SK-N-SH treated with all-trans-retinoic acid at 6 μM for 48 hours (cell line): ENCODE measurements at regions not wholly inside any gene's neighbourhood (a gene's known extent, or its start where the extent isn't known, plus 50 kb on each side); places are given as distances from the start of the nearest gene placed in this dataset.

ENCODE experiments used
- ATAC-seq: fragments of 200-7000 bp; cut with Tn5 transposase; 3 replicates; pipeline ENCODE4 v1.9.1; 2020; ENCODE audit warnings: mild to moderate bottlenecking, moderate library complexity
- ARNTL ChIP-seq: fragments of 450-650 bp; formaldehyde crosslinking; IDR thresholded peaks from 2 replicates; pipeline ENCODE4 v1.5.0; 2020; ENCODE audit warnings: low read depth, mild to moderate bottlenecking, moderate library complexity, borderline replicate concordance
- BACH2 ChIP-seq: fragments of 250-450 bp; sonication (Bioruptor Pico); IDR thresholded peaks from 2 replicates; pipeline ENCODE4 v1.9.0; 2021; ENCODE audit warnings: mild to moderate bottlenecking, borderline replicate concordance
- CREB5 ChIP-seq: fragments of 250-450 bp; sonication (Bioruptor Pico); IDR thresholded peaks from 2 replicates; pipeline ENCODE4 v1.5.1; 2020; ENCODE audit warnings: low read depth, mild to moderate bottlenecking, moderate library complexity
- CSDC2 ChIP-seq: fragments of 250-450 bp; sonication (Bioruptor Pico); IDR thresholded peaks from 2 replicates; pipeline ENCODE4 v1.5.0; 2020; ENCODE audit warnings: mild to moderate bottlenecking, moderate library complexity
- CSRNP3 ChIP-seq: fragments of 250-450 bp; sonication (Bioruptor Pico); IDR thresholded peaks from 2 replicates; pipeline ENCODE4 v1.5.1; 2021; ENCODE audit warnings: mild to moderate bottlenecking, moderate library complexity
- ESRRG ChIP-seq: fragments of 250-450 bp; sonication (Bioruptor Pico); IDR thresholded peaks from 2 replicates; pipeline ENCODE4 v1.6.1; 2021; ENCODE audit warnings: mild to moderate bottlenecking
- GLIS3 ChIP-seq: fragments of 250-450 bp; sonication (Bioruptor Pico); IDR thresholded peaks from 2 replicates; pipeline ENCODE4 v1.5.0; 2020; ENCODE audit warnings: mild to moderate bottlenecking, moderate library complexity
- ISL1 ChIP-seq: fragments of 250-450 bp; sonication (Bioruptor Pico); IDR thresholded peaks from 2 replicates; pipeline ENCODE4 v2.1.2; 2022; ENCODE audit warnings: mild to moderate bottlenecking, moderate library complexity
- OSR1 ChIP-seq: fragments of 250-450 bp; sonication (Bioruptor Pico); IDR thresholded peaks from 2 replicates; pipeline ENCODE4 v1.8.0; 2022; ENCODE audit warnings: moderate library complexity, mild to moderate bottlenecking, inconsistent platforms
- PATZ1 ChIP-seq: fragments of 250-450 bp; sonication (Bioruptor Pico); IDR thresholded peaks from 2 replicates; pipeline ENCODE4 v1.8.0; 2020; ENCODE audit warnings: mild to moderate bottlenecking, moderate library complexity, borderline replicate concordance
- POU6F1 ChIP-seq: fragments of 250-450 bp; sonication (Bioruptor Pico); IDR thresholded peaks from 2 replicates; pipeline ENCODE4 v1.8.0; 2021; ENCODE audit warnings: low read depth, mild to moderate bottlenecking, moderate library complexity, borderline replicate concordance
- PPARA ChIP-seq: fragments of 250-450 bp; sonication (Bioruptor Pico); IDR thresholded peaks from 2 replicates; pipeline ENCODE4 v1.5.0; 2020; ENCODE audit warnings: mild to moderate bottlenecking, borderline replicate concordance
- RARB ChIP-seq: fragments of 250-450 bp; sonication (Bioruptor Pico); IDR thresholded peaks from 2 replicates; pipeline ENCODE4 v1.8.0; 2021; ENCODE audit warnings: mild to moderate bottlenecking, moderate library complexity
- SNAI2 ChIP-seq: fragments of 250-450 bp; sonication (Bioruptor Pico); IDR thresholded peaks from 2 replicates; pipeline ENCODE4 v1.5.0; 2020; ENCODE audit warnings: mild to moderate bottlenecking, moderate library complexity
- TCF4 ChIP-seq: fragments of 250-450 bp; sonication (Bioruptor Pico); IDR thresholded peaks from 2 replicates; pipeline ENCODE4 v1.8.0; 2021; ENCODE audit warnings: mild to moderate bottlenecking, moderate library complexity, borderline replicate concordance
- TOX ChIP-seq: fragments of 250-450 bp; sonication (Bioruptor Pico); IDR thresholded peaks from 2 replicates; pipeline ENCODE4 v1.8.0; 2021; ENCODE audit warnings: mild to moderate bottlenecking, moderate library complexity, borderline replicate concordance
- ZC3H10 ChIP-seq: fragments of 250-450 bp; sonication (Bioruptor Pico); IDR thresholded peaks from 2 replicates; pipeline ENCODE4 v1.5.1; 2021; ENCODE audit warnings: mild to moderate bottlenecking, moderate library complexity
- ZFP3 ChIP-seq: fragments of 250-450 bp; sonication (Bioruptor Pico); IDR thresholded peaks from 2 replicates; pipeline ENCODE4 v1.5.0; 2020; ENCODE audit warnings: mild to moderate bottlenecking, moderate library complexity
- ZNF565 ChIP-seq: fragments of 450-650 bp; formaldehyde crosslinking; conservative IDR thresholded peaks from 2 replicates; pipeline ENCODE4 v1.5.0; 2020; ENCODE audit warnings: low read depth, mild to moderate bottlenecking, moderate library complexity
- ZNF70 ChIP-seq: fragments of 450-650 bp; formaldehyde crosslinking; IDR thresholded peaks from 2 replicates; pipeline ENCODE4 v1.5.0; 2020; ENCODE audit warnings: mild to moderate bottlenecking, moderate library complexity
- ZNF8 ChIP-seq: fragments of 450-650 bp; formaldehyde crosslinking; IDR thresholded peaks from 2 replicates; pipeline ENCODE4 v1.5.0; 2020; ENCODE audit warnings: mild to moderate bottlenecking, moderate library complexity
- TF ChIP-seq, protein P1 (sequence below): fragments of 250-450 bp; sonication (Bioruptor Pico); IDR thresholded peaks from 2 replicates; pipeline ENCODE4 v1.5.0; 2020; ENCODE audit warnings: mild to moderate bottlenecking, moderate library complexity

GRCh38 chr2:136327162-136327852 lies 209.4 kb upstream of the CXCR4 start:
- no peak for ATAC-seq

DNA sequence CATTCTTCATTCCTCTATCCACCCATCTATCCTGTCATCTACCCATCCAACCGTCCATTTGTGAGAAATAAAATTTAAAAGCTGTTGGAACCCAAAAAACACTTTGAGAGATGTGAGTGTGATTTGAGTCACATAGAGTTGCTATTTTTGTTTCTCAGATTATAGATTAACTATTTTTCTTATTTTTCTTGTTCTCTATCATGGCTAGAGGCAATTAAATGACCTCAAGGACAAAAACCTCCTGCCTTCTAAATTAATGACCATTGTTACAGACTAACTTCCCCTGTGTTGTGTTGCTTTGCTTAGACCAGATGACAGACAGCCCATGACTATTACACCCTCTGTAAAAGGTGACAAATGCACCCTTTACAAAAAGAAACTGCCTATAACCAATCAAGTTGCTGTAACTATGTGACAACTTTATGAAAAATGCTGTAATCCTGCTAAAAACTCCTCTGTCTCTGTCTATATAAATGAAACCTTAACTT lies 207.9 kb upstream of the CXCR4 start:
- ATAC-seq = no peak
- TF ChIP-seq PPARA (CRISPR knock-in tag) (no peak), ARNTL (no peak), POU6F1 (CRISPR knock-in tag) (no peak), CSDC2 (no peak), TOX (CRISPR knock-in tag) (no peak), ZNF70 (no peak), OSR1 (no peak), SNAI2 (no peak), ISL1 (CRISPR knock-in tag) (no peak), GLIS3 (CRISPR knock-in tag) (no peak), ZNF8 (CRISPR knock-in tag) (no peak), ZFP3 (no peak), ESRRG (no peak), RARB (CRISPR knock-in tag) (no peak), BACH2 (no peak), ZNF565 (CRISPR knock-in tag) (no peak), CSRNP3 (CRISPR knock-in tag) (no peak)
- TF ChIP-seq, protein P1, sequence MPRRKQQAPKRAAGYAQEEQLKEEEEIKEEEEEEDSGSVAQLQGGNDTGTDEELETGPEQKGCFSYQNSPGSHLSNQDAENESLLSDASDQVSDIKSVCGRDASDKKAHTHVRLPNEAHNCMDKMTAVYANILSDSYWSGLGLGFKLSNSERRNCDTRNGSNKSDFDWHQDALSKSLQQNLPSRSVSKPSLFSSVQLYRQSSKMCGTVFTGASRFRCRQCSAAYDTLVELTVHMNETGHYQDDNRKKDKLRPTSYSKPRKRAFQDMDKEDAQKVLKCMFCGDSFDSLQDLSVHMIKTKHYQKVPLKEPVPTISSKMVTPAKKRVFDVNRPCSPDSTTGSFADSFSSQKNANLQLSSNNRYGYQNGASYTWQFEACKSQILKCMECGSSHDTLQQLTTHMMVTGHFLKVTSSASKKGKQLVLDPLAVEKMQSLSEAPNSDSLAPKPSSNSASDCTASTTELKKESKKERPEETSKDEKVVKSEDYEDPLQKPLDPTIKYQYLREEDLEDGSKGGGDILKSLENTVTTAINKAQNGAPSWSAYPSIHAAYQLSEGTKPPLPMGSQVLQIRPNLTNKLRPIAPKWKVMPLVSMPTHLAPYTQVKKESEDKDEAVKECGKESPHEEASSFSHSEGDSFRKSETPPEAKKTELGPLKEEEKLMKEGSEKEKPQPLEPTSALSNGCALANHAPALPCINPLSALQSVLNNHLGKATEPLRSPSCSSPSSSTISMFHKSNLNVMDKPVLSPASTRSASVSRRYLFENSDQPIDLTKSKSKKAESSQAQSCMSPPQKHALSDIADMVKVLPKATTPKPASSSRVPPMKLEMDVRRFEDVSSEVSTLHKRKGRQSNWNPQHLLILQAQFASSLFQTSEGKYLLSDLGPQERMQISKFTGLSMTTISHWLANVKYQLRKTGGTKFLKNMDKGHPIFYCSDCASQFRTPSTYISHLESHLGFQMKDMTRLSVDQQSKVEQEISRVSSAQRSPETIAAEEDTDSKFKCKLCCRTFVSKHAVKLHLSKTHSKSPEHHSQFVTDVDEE (CRISPR knock-in tag) = no peak
- TF ChIP-seq, all 23 proteins: peak for 0

More at GRCh38 chr2:136327162-136327852, 209.4 kb upstream of the CXCR4 start:
- TF ChIP-seq GLIS3 (CRISPR knock-in tag) (no peak), PPARA (CRISPR knock-in tag) (no peak), ISL1 (CRISPR knock-in tag) (no peak), ZNF70 (no peak), CREB5 (CRISPR knock-in tag) (no peak), SNAI2 (no peak)

DNA sequence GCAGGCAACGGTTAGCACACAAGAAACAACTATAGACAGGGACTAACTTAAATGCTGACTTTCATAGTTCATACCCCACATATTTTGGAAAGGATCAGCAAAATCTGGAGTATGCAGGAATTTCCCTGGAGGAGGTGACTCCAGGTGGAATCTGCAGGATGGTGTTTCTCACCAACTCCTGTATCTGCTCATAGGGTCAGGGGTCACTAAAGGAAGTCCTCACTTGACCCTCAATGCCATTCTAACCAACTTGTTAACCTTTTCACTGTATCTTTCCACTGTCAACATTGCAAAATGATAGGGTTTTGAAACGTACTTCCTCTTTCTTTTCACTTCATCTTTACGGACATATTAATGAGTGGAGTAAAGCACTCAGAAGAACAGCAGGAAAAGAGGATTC lies 207.0 kb upstream of the CXCR4 start:
- no peak for ATAC-seq

More for the DNA sequence above, 207.0 kb upstream of the CXCR4 start:
- no peak for TF ChIP-seq ZC3H10 (CRISPR knock-in tag)
- TF ChIP-seq TCF4 (CRISPR knock-in tag) = no peak
- TF ChIP-seq OSR1 = no peak
- TF ChIP-seq ISL1 (CRISPR knock-in tag) = no peak
- no peak for TF ChIP-seq GLIS3 (CRISPR knock-in tag)
- TF ChIP-seq ZNF70 = no peak
- TF ChIP-seq ZNF565 (CRISPR knock-in tag) = no peak
- no peak for TF ChIP-seq CREB5 (CRISPR knock-in tag)
- no peak for TF ChIP-seq PATZ1 (CRISPR knock-in tag)
- no peak for TF ChIP-seq ARNTL
